HG03520 (cell line): ENCODE measurements at regions not wholly inside any gene's neighbourhood (a gene's known extent, or its start where the extent isn't known, plus 50 kb on each side); places are given as distances from the start of the nearest gene placed in this dataset.
"Not testable (repeated sequence)": the region's sequence is repeated elsewhere in the genome, so short reads cannot be mapped to it uniquely, and the experiment has no call there.

Experiments used
- ATAC-seq: cut with Tn5 transposase; IDR thresholded peaks from one replicate; pipeline ENCODE4 v1.9.1; 2021; ENCODE audit warnings: mild to moderate bottlenecking, moderate library complexity; ENCODE audit not compliant: unreplicated experiment

GRCh38 chr9:31730398-31730797, 654.0 kb upstream of the ACO1 start:
- ATAC-seq: no peak

- ATAC-seq: no peak
Observed at GRCh38 chr9:31733166-31733565, 651.3 kb upstream of the ACO1 start.

- ATAC-seq: no peak
Observed at GRCh38 chr9:31736581-31737179, 647.8 kb upstream of the ACO1 start.

GRCh38 chr9:31740705-31741104, 643.7 kb upstream of the ACO1 start:
- no peak for ATAC-seq

GRCh38 chr9:31744589-31744988, 639.9 kb upstream of the ACO1 start:
- ATAC-seq: no peak

- ATAC-seq: no peak
Observed at GRCh38 chr9:31745468-31745867, 639.0 kb upstream of the ACO1 start.

- ATAC-seq: no peak
Observed at GRCh38 chr9:31745886-31746285, 638.6 kb upstream of the ACO1 start.

GRCh38 chr9:31753756-31754155, 630.7 kb upstream of the ACO1 start:
- ATAC-seq: no peak

- ATAC-seq: no peak
Observed at GRCh38 chr9:31759703-31760102, 624.7 kb upstream of the ACO1 start.

GRCh38 chr9:31774021-31774420, 610.4 kb upstream of the ACO1 start:
- ATAC-seq: not testable (repeated sequence)

GRCh38 chr9:31774571-31774970, 609.9 kb upstream of the ACO1 start:
- ATAC-seq: no peak

- no peak for ATAC-seq
Observed at GRCh38 chr9:31776471-31776870, 608.0 kb upstream of the ACO1 start.

- no peak for ATAC-seq
Observed at GRCh38 chr9:31783491-31783890, 601.0 kb upstream of the ACO1 start.

- ATAC-seq: no peak
Observed at GRCh38 chr9:31790720-31791119, 593.7 kb upstream of the ACO1 start.

GRCh38 chr9:31799953-31800609, 584.4 kb upstream of the ACO1 start:
- ATAC-seq: no peak

- no peak for ATAC-seq
Observed at GRCh38 chr9:31807574-31808256, 576.7 kb upstream of the ACO1 start.

GRCh38 chr9:31808766-31809165, 575.7 kb upstream of the ACO1 start:
- no peak for ATAC-seq

- no peak for ATAC-seq
Observed at GRCh38 chr9:31820426-31820825, 564.0 kb upstream of the ACO1 start.

- ATAC-seq: no peak
Observed at GRCh38 chr9:31821583-31821982, 562.9 kb upstream of the ACO1 start.

GRCh38 chr9:31823365-31823764, 561.1 kb upstream of the ACO1 start:
- ATAC-seq: no peak

- no peak for ATAC-seq
Observed at GRCh38 chr9:31824860-31825259, 559.6 kb upstream of the ACO1 start.

GRCh38 chr9:31837211-31837610, 547.2 kb upstream of the ACO1 start:
- no peak for ATAC-seq
